GM12878 (cell line): ENCODE measurements at regions not wholly inside any gene's neighbourhood (a gene's known extent, or its start where the extent isn't known, plus 50 kb on each side); places are given as distances from the start of the nearest gene placed in this dataset.

ENCODE experiments used
- ATAC-seq: fragments of 200-7000 bp; cut with Tn5 transposase; 3 replicates; pipeline ENCODE4 v1.9.1; 2020; ENCODE audit warnings: mild to moderate bottlenecking, moderate library complexity
- BruUV-seq: library from RNA; stranded (reverse); fragments of 400-500 nt; replicated peaks from 2 replicates; lab custom pipeline; 2021; lab: Mats Ljungman, UMichigan
- CTCF ChIA-PET: fragments of 300-600 bp; sonication (Branson Sonifier 250); formaldehyde crosslinking; extraction: SDS; loops from one replicate; lab custom pipeline; 2021; ENCODE audit warnings: inconsistent platforms; lab: Yijun Ruan, JAX
- POLR2A ChIA-PET: fragments of 350-600 bp; formaldehyde crosslinking; extraction: SDS; loops from one replicate; lab custom pipeline; 2021; ENCODE audit warnings: inconsistent platforms; lab: Charles Lee
- RAD21 ChIA-PET: fragments of 300-600 bp; sonication (Branson Sonifier 250); formaldehyde crosslinking; loops from one replicate; lab custom pipeline; 2023; ENCODE audit warnings: antibody characterized with exemption; ENCODE audit not compliant: unreplicated experiment; lab: Charles Lee
- SMC1A ChIA-PET: fragments of 300-600 bp; sonication (Branson Sonifier 250); formaldehyde crosslinking; loops from one replicate; lab custom pipeline; 2023; ENCODE audit not compliant: unreplicated experiment, uncharacterized antibody; lab: Charles Lee
- DNase-seq: peaks from one replicate; pipeline ENCODE4 v3.0.0-alpha.2; 2011; ENCODE audit warnings: low read depth, low spot score
- FAIRE-seq: peaks from 3 replicates; lab custom pipeline; 2011; peaks lifted over from hg19 to GRCh38; lab: Jason Lieb, UNC
- H2AFZ ChIP-seq: 2 replicates; pipeline ENCODE4 v1.6.0; 2011; ENCODE audit warnings: low read depth, low read length, control low read depth; ENCODE audit not compliant: control insufficient read depth
- H3K27ac ChIP-seq: 2 replicates; pipeline ENCODE4 v1.5.1; 2011; ENCODE audit warnings: control low read depth; ENCODE audit not compliant: control insufficient read depth, insufficient read depth
- H3K27me3 ChIP-seq, 2 experiments: replicated peaks in 1 of 2; 2 replicates each; pipeline versions ENCODE4 v1.6.0 to v1.6.1; 2011; ENCODE audit warnings: low read length in 1 of 2; ENCODE audit not compliant: control insufficient read depth in 2 of 2, insufficient read depth in 2 of 2
- H3K36me3 ChIP-seq, 2 experiments: 2 replicates each; pipeline ENCODE4 v1.5.1; 2011; ENCODE audit warnings: low read length in 1 of 2; ENCODE audit not compliant: control insufficient read depth in 2 of 2, insufficient read depth in 2 of 2
- H3K4me1 ChIP-seq: 2 replicates; pipeline ENCODE4 v1.6.1; 2011; ENCODE audit warnings: mild to moderate bottlenecking, low read length, moderate library complexity, mixed read lengths; ENCODE audit not compliant: control insufficient read depth, insufficient read depth
- H3K4me2 ChIP-seq: 2 replicates; pipeline ENCODE4 v1.6.0; 2011; ENCODE audit warnings: control low read depth; ENCODE audit not compliant: control insufficient read depth, insufficient read depth
- H3K4me3 ChIP-seq: fragments of 200-600 bp; sonication (generic); 2 replicates; pipeline ENCODE4 v1.5.1; 2016
- H3K79me2 ChIP-seq: 2 replicates; pipeline ENCODE4 v1.6.0; 2011; ENCODE audit warnings: low read length; ENCODE audit not compliant: control insufficient read depth, insufficient read depth
- H3K9ac ChIP-seq: 2 replicates; pipeline ENCODE4 v1.8.0; 2011; ENCODE audit warnings: low read length, control low read depth, mixed read lengths; ENCODE audit not compliant: control insufficient read depth, insufficient read depth
- H3K9me3 ChIP-seq: replicated peaks from 3 replicates; pipeline ENCODE4 v1.5.1; 2011; ENCODE audit warnings: mild to moderate bottlenecking, low read length; ENCODE audit not compliant: control insufficient read depth, insufficient read depth
- H4K20me1 ChIP-seq: 2 replicates; pipeline ENCODE4 v1.6.0; 2011; ENCODE audit not compliant: control insufficient read depth, insufficient read depth
- BCL3 ChIP-seq: IDR thresholded peaks from 2 replicates; pipeline ENCODE4 v1.6.1; 2011; ENCODE audit warnings: borderline replicate concordance, low read depth, mild to moderate bottlenecking, moderate library complexity, low read length; ENCODE audit not compliant: insufficient read depth, poor library complexity, severe bottlenecking
- IRF3 ChIP-seq: fragments of 450-650 bp; IDR thresholded peaks from 2 replicates; pipeline ENCODE4 v1.6.1; 2014; ENCODE audit warnings: mild to moderate bottlenecking
- MEF2A ChIP-seq: IDR thresholded peaks from 2 replicates; pipeline ENCODE4 v1.6.1; 2011; ENCODE audit warnings: low read depth, mild to moderate bottlenecking, low read length, moderate library complexity; ENCODE audit not compliant: insufficient read depth
- MYB ChIP-seq: fragments of 150-350 bp; IDR thresholded peaks from 2 replicates; pipeline ENCODE4 v1.6.1; 2014; ENCODE audit warnings: mild to moderate bottlenecking, low read depth, low read length, borderline replicate concordance
- POLR2A ChIP-seq: IDR thresholded peaks from 2 replicates; pipeline ENCODE4 v1.6.1; 2011; ENCODE audit warnings: low read depth, mild to moderate bottlenecking, low read length
- PRDM15 ChIP-seq: fragments of 450-650 bp; formaldehyde crosslinking; IDR thresholded peaks from 2 replicates; pipeline ENCODE4 v1.4.0; 2020; ENCODE audit warnings: mild to moderate bottlenecking, moderate library complexity
- SIX5 ChIP-seq: IDR thresholded peaks from 2 replicates; pipeline ENCODE4 v1.6.1; 2011; ENCODE audit warnings: mild to moderate bottlenecking, low read depth, low read length, moderate library complexity; ENCODE audit not compliant: severe bottlenecking
- SP1 ChIP-seq: IDR thresholded peaks from one replicate; pipeline ENCODE4 v1.6.1; 2011; ENCODE audit warnings: low read depth, low read length
- SRF ChIP-seq, 2 experiments: IDR thresholded peaks; 2 replicates each; pipeline ENCODE4 v1.6.1; 2011; ENCODE audit warnings: low read depth in 2 of 2, low read length in 2 of 2, mild to moderate bottlenecking in 1 of 2, moderate library complexity in 1 of 2
- ZBED1 ChIP-seq: IDR thresholded peaks from 2 replicates; pipeline ENCODE4 v1.6.1; 2016; ENCODE audit warnings: borderline replicate concordance
- ZNF687 ChIP-seq: fragments of 450-650 bp; IDR thresholded peaks from 2 replicates; pipeline ENCODE4 v1.6.1; 2017; ENCODE audit warnings: mild to moderate bottlenecking, moderate library complexity
- ZSCAN29 ChIP-seq: fragments of 450-650 bp; IDR thresholded peaks from 2 replicates; pipeline ENCODE4 v1.6.1; 2017; ENCODE audit warnings: mild to moderate bottlenecking, moderate library complexity
- WGBS: methylation state at CpG from one replicate; pipeline ENCODE4 v1.1.6; 2016; ENCODE audit warnings: low lambda C conversion rate; ENCODE audit not compliant: insufficient replicate concordance, insufficient coverage; ENCODE audit errors: missing lambda C conversion rate; 5-methylcytosine and 5-hydroxymethylcytosine counted together
- in situ Hi-C: fragments of 300-500 bp; cut with MboI; formaldehyde crosslinking; loops from 9 replicates; pipeline ENCODE4 v1.14.3; 2018; ENCODE audit warnings: mixed read lengths
- intact Hi-C: fragments of 100-400 bp; cut with micrococcal nuclease; formaldehyde crosslinking; loops from one replicate; pipeline ENCODE4 v1.14.2; 2022; ENCODE audit not compliant: unreplicated experiment

- no peak for TF ChIP-seq PRDM15 (CRISPR knock-in tag)
- no peak for TF ChIP-seq IRF3
Observed at GRCh38 chr6:89027756-89028155, 52.8 kb upstream of the PNRC1 start (continued).

GRCh38 chr6:89026151-89026550, 54.4 kb upstream of the PNRC1 start:
- in situ Hi-C loops (no loop called here), intact Hi-C loops (no loop called here)
- Histone ChIP-seq H3K27ac (no peak overlapping the region), H2AFZ (no peak overlapping the region), H3K36me3 (no peaks in the 10 kb centered on the region), H3K79me2 (no peaks in the 10 kb centered on the region), H3K4me1 (no peaks in the 10 kb centered on the region), H3K4me3 (no peak overlapping the region), H3K4me2 (no peak overlapping the region), H3K9ac (no peak overlapping the region), H4K20me1 (no peaks in the 10 kb centered on the region), H3K27me3 (no peaks in the 10 kb centered on the region), H3K9me3 (no peaks in the 10 kb centered on the region)
- ChIA-PET RAD21 (no interaction called here), CTCF (no interaction called here), SMC1A (no interaction called here), POLR2A (no interaction called here)
- FAIRE-seq (peak; percentile 44), DNase-seq (no peak), ATAC-seq (no peak)
- WGBS = 92% methylated on average over 4 of the region's 4 CpGs
- no TSS peak for BruUV-seq
- TF ChIP-seq POLR2A (no peak), MEF2A (no peak), SIX5 (no peak), ZBED1 (no peak), BCL3 (no peak), ZNF687 (no peak), SP1 (no peak), SRF (IDR thresholded peaks at IDR 0.05; ENCODE audit: low read depth in 2 of 2, low read length in 2 of 2) (no peak), MYB (no peak), ZSCAN29 (no peak)
